Fibroblast of mammary gland (primary cell): ENCODE measurements at regions not wholly inside any gene's neighbourhood (a gene's known extent, or its start where the extent isn't known, plus 50 kb on each side); places are given as distances from the start of the nearest gene placed in this dataset.
"Not testable (repeated sequence)": the region's sequence is repeated elsewhere in the genome, so short reads cannot be mapped to it uniquely, and the experiment has no call there.

ENCODE experiments used
- DNase-seq: peaks from one replicate; pipeline ENCODE4 v3.0.0-alpha.2; 2010; ENCODE audit warnings: low read depth
- H3K4me3 ChIP-seq: 2 replicates; pipeline ENCODE4 v1.5.1; 2011; ENCODE audit warnings: low read depth, mild to moderate bottlenecking, low read length, moderate library complexity; ENCODE audit not compliant: control insufficient read depth
- CTCF ChIP-seq: conservative IDR thresholded peaks from 2 replicates; pipeline ENCODE4 v1.5.1; 2011; ENCODE audit warnings: low read depth, low read length, inconsistent platforms; ENCODE audit not compliant: control insufficient read depth, insufficient read depth

GRCh38 chr2:21841341-21841740, 717.6 kb downstream of the TDRD15 start:
- no peak overlapping the region for H3K4me3 ChIP-seq
- DNase-seq = no peak
- no peak for TF ChIP-seq CTCF

- not testable (repeated sequence) for H3K4me3 ChIP-seq
Measured at GRCh38 chr2:21850367-21850766, 726.6 kb downstream of the TDRD15 start.

GRCh38 chr2:21854938-21855337, 731.2 kb downstream of the TDRD15 start:
- H3K4me3 ChIP-seq = no peak overlapping the region
- DNase-seq = no peak
- no peak for TF ChIP-seq CTCF

More at GRCh38 chr2:21850367-21850766, 726.6 kb downstream of the TDRD15 start:
- DNase-seq = not testable (repeated sequence)

- DNase-seq = no peak
- TF ChIP-seq CTCF = no peak
Measured at GRCh38 chr2:21856708-21857107, 732.9 kb downstream of the TDRD15 start.

GRCh38 chr2:21860907-21861306, 737.1 kb downstream of the TDRD15 start:
- no peak for TF ChIP-seq CTCF
- H3K4me3 ChIP-seq = no peak overlapping the region
- no peak for DNase-seq

More at GRCh38 chr2:21856708-21857107, 732.9 kb downstream of the TDRD15 start:
- no peak overlapping the region for H3K4me3 ChIP-seq

GRCh38 chr2:21866316-21866715, 742.5 kb downstream of the TDRD15 start:
- no peak for DNase-seq
- TF ChIP-seq CTCF = no peak
- H3K4me3 ChIP-seq = no peak overlapping the region

GRCh38 chr2:21887881-21888280, 764.1 kb downstream of the TDRD15 start:
- no peak overlapping the region for H3K4me3 ChIP-seq
- DNase-seq = no peak
- no peak for TF ChIP-seq CTCF
